Endothelial cell of hepatic sinusoid (primary cell): ENCODE measurements at regions not wholly inside any gene's neighbourhood (a gene's known extent, or its start where the extent isn't known, plus 50 kb on each side); places are given as distances from the start of the nearest gene placed in this dataset.

Experiments
- in situ Hi-C: cut with HindIII; loops from 2 replicates; pipeline ENCODE4 v1.10.0; 2017; ENCODE audit warnings: low sequenced_read_pairs

- in situ Hi-C loops, result no loop called here
These were observed 776.0 kb downstream of the DACH1 start for GRCh38 chr13:71090990-71091389.

- in situ Hi-C loops, result no loop called here
These were observed 777.9 kb downstream of the DACH1 start for GRCh38 chr13:71089056-71089455.

GRCh38 chr13:71087432-71087831 lies 779.6 kb downstream of the DACH1 start:
- in situ Hi-C loops, result no loop called here

GRCh38 chr13:71087006-71087405 lies 780.0 kb downstream of the DACH1 start:
- in situ Hi-C loops, result no loop called here

GRCh38 chr13:71082631-71083030 lies 784.4 kb downstream of the DACH1 start:
- in situ Hi-C loops, result no loop called here

GRCh38 chr13:71079638-71080037 lies 787.4 kb downstream of the DACH1 start:
- in situ Hi-C loops, result no loop called here

GRCh38 chr13:71068041-71068440 lies 799.0 kb downstream of the DACH1 start:
- in situ Hi-C loops, result no loop called here

- in situ Hi-C loops, result no loop called here
These were observed 799.7 kb downstream of the DACH1 start for GRCh38 chr13:71067165-71067815.

- in situ Hi-C loops, result no loop called here
These were observed 810.4 kb downstream of the DACH1 start for GRCh38 chr13:71056581-71056980.

GRCh38 chr13:71055644-71056043 lies 811.4 kb downstream of the DACH1 start:
- in situ Hi-C loops, result no loop called here

GRCh38 chr13:71055047-71055446 lies 812.0 kb downstream of the DACH1 start:
- in situ Hi-C loops, result no loop called here

GRCh38 chr13:71054358-71054757 lies 812.6 kb downstream of the DACH1 start:
- in situ Hi-C loops, result no loop called here

GRCh38 chr13:71051573-71051972 lies 815.4 kb downstream of the DACH1 start:
- in situ Hi-C loops, result no loop called here

- in situ Hi-C loops, result no loop called here
These were observed 820.5 kb downstream of the DACH1 start for GRCh38 chr13:71046360-71047079.

GRCh38 chr13:71045101-71045500 lies 821.9 kb downstream of the DACH1 start:
- in situ Hi-C loops, result no loop called here

GRCh38 chr13:71039440-71039839 lies 827.6 kb downstream of the DACH1 start:
- in situ Hi-C loops, result no loop called here

- in situ Hi-C loops, result no loop called here
These were observed 833.0 kb downstream of the DACH1 start for GRCh38 chr13:71034018-71034417.

GRCh38 chr13:71033026-71033425 lies 834.0 kb downstream of the DACH1 start:
- in situ Hi-C loops, result no loop called here

- in situ Hi-C loops, result no loop called here
These were observed 836.2 kb downstream of the DACH1 start for GRCh38 chr13:71030784-71031183.

- in situ Hi-C loops, result no loop called here
These were observed 838.1 kb downstream of the DACH1 start for GRCh38 chr13:71028884-71029283.

GRCh38 chr13:71021825-71022422 lies 845.1 kb downstream of the DACH1 start:
- in situ Hi-C loops, result no loop called here

GRCh38 chr13:71018995-71019394 lies 848.0 kb downstream of the DACH1 start:
- in situ Hi-C loops, result no loop called here
